Skeletal muscle cell (primary cell): ENCODE measurements at regions not wholly inside any gene's neighbourhood (a gene's known extent, or its start where the extent isn't known, plus 50 kb on each side); places are given as distances from the start of the nearest gene placed in this dataset.

ENCODE experiments used
- DNase-seq: peaks from one replicate; pipeline ENCODE4 v3.0.0-alpha.2; 2010; ENCODE audit warnings: low read depth
- H3K4me3 ChIP-seq: 2 replicates; pipeline ENCODE4 v1.5.1; 2011; ENCODE audit warnings: low read depth, mild to moderate bottlenecking, control low read depth, low read length, moderate library complexity

GRCh38 chr3:67863869-67864268 lies 209.5 kb upstream of the SUCLG2 start:
- no peak overlapping the region for H3K4me3 ChIP-seq
- no peak for DNase-seq

GRCh38 chr3:67860429-67860828 lies 206.0 kb upstream of the SUCLG2 start:
- DNase-seq: no peak
- H3K4me3 ChIP-seq: no peak overlapping the region

GRCh38 chr3:67858492-67858891 lies 204.1 kb upstream of the SUCLG2 start:
- DNase-seq: no peak
- no peak overlapping the region for H3K4me3 ChIP-seq

- no peak for DNase-seq
- H3K4me3 ChIP-seq: no peak overlapping the region
Measured at GRCh38 chr3:67856718-67857117, 202.3 kb upstream of the SUCLG2 start.

GRCh38 chr3:67854663-67855062 lies 200.3 kb upstream of the SUCLG2 start:
- no peak for DNase-seq
- no peak overlapping the region for H3K4me3 ChIP-seq

GRCh38 chr3:67853520-67853919 lies 199.1 kb upstream of the SUCLG2 start:
- no peak for DNase-seq
- no peak overlapping the region for H3K4me3 ChIP-seq

- no peak overlapping the region for H3K4me3 ChIP-seq
- no peak for DNase-seq
Measured at GRCh38 chr3:67848299-67848698, 193.9 kb upstream of the SUCLG2 start.

- H3K4me3 ChIP-seq: no peak overlapping the region
- no peak for DNase-seq
Measured at GRCh38 chr3:67846166-67846565, 191.8 kb upstream of the SUCLG2 start.

- H3K4me3 ChIP-seq: no peak overlapping the region
- no peak for DNase-seq
Measured at GRCh38 chr3:67832817-67833216, 178.4 kb upstream of the SUCLG2 start.

GRCh38 chr3:67831262-67831661 lies 176.8 kb upstream of the SUCLG2 start:
- H3K4me3 ChIP-seq: no peak overlapping the region

GRCh38 chr3:67828486-67829010 lies 174.1 kb upstream of the SUCLG2 start:
- no peak overlapping the region for H3K4me3 ChIP-seq
- no peak for DNase-seq

More at GRCh38 chr3:67831262-67831661, 176.8 kb upstream of the SUCLG2 start:
- DNase-seq: no peak

GRCh38 chr3:67821135-67821534 lies 166.7 kb upstream of the SUCLG2 start:
- no peak for DNase-seq
- no peak overlapping the region for H3K4me3 ChIP-seq

- no peak for DNase-seq
- no peak overlapping the region for H3K4me3 ChIP-seq
Measured at GRCh38 chr3:67819447-67819846, 165.0 kb upstream of the SUCLG2 start.

GRCh38 chr3:67809370-67809935 lies 155.0 kb upstream of the SUCLG2 start:
- DNase-seq: no peak
- H3K4me3 ChIP-seq: no peak overlapping the region

GRCh38 chr3:67808906-67809305 lies 154.5 kb upstream of the SUCLG2 start:
- DNase-seq: no peak

GRCh38 chr3:67804578-67804977 lies 150.2 kb upstream of the SUCLG2 start:
- no peak for DNase-seq

More at GRCh38 chr3:67808906-67809305, 154.5 kb upstream of the SUCLG2 start:
- no peak overlapping the region for H3K4me3 ChIP-seq

GRCh38 chr3:67804089-67804488 lies 149.7 kb upstream of the SUCLG2 start:
- DNase-seq: no peak
- no peak overlapping the region for H3K4me3 ChIP-seq

More at GRCh38 chr3:67804578-67804977, 150.2 kb upstream of the SUCLG2 start:
- H3K4me3 ChIP-seq: no peak overlapping the region

GRCh38 chr3:67798412-67798811 lies 144.0 kb upstream of the SUCLG2 start:
- no peak overlapping the region for H3K4me3 ChIP-seq
- no peak for DNase-seq

- DNase-seq: no peak
Measured at GRCh38 chr3:67791620-67792019, 137.2 kb upstream of the SUCLG2 start.

GRCh38 chr3:67790043-67790442 lies 135.6 kb upstream of the SUCLG2 start:
- no peak overlapping the region for H3K4me3 ChIP-seq
- DNase-seq: no peak

More at GRCh38 chr3:67791620-67792019, 137.2 kb upstream of the SUCLG2 start:
- H3K4me3 ChIP-seq: no peak overlapping the region

GRCh38 chr3:67788396-67788795 lies 134.0 kb upstream of the SUCLG2 start:
- H3K4me3 ChIP-seq: no peak overlapping the region
- DNase-seq: no peak
